ENCODE measurements at regions not wholly inside any gene's neighbourhood (a gene's known extent, or its start where the extent isn't known, plus 50 kb on each side); places are given as distances from the start of the nearest gene placed in this dataset.

- TF ChIP-seq EZH2 (IDR thresholded peaks at IDR 0.05; ENCODE audit: borderline replicate concordance) (no peak), CTCF (IDR thresholded peaks at IDR 0.05; ENCODE audit: poor library complexity) (no peak)
Measured at GRCh38 chr14:38669027-38669426, 413.1 kb upstream of the CLEC14A start.
